ENCODE measurements at regions not wholly inside any gene's neighbourhood (a gene's known extent, or its start where the extent isn't known, plus 50 kb on each side); places are given as distances from the start of the nearest gene placed in this dataset.
A peak's percentile ranks its signal among the peaks of the same experiment; 100 is the strongest.

GRCh38 chr10:94043431-94043990 is 49.8 kb downstream of the PLCE1 start:
- no peak for DNase-seq (ENCODE audit: low spot score)

- no peak for DNase-seq (ENCODE audit: low spot score)
These were observed 52.4 kb downstream of the PLCE1 start for GRCh38 chr10:94046098-94046497.

- no peak for DNase-seq (ENCODE audit: low spot score)
These were observed 53.6 kb downstream of the PLCE1 start for GRCh38 chr10:94047293-94047692.

DNA sequence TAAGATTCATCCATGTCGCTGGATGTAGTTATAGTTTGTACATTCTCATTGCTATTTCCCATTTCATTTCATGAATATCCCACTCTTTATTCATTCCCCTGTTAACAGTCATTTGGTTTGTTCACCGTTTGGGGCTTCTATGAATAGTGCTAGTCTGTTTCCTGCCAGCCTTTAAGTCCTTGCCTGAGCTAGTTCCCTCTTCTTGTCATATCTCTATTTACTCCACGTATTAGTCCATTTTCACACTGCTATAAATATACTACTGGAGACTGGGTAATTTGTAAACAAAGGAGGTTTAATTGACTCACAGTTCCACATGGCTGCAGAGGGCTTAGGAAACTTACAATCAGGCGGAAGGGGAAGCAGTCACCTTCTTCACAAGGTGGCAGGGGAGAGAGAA is 56.2 kb downstream of the PLCE1 start:
- DNase-seq (ENCODE audit: low spot score) = no peak

DNA sequence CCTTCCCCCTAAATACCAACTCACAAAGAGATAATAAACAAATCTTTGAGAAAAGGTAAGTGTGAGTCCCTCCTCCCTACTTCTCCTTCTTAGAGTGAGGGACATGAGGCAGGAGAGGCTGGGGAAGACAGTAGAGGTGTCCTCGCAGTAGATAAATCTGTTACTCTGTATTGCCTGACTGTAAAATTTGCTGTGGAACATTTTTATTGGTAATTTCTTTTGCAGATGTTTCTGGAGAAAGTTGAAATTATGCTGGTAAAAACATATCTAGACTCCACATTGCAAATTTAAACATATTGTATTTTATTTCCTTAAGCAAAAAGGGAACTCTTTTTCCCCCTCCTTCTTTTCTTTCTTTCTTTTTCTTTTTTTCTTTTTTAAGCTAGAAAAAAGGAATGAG is 58.5 kb downstream of the PLCE1 start:
- no peak for DNase-seq (ENCODE audit: low spot score)

DNA sequence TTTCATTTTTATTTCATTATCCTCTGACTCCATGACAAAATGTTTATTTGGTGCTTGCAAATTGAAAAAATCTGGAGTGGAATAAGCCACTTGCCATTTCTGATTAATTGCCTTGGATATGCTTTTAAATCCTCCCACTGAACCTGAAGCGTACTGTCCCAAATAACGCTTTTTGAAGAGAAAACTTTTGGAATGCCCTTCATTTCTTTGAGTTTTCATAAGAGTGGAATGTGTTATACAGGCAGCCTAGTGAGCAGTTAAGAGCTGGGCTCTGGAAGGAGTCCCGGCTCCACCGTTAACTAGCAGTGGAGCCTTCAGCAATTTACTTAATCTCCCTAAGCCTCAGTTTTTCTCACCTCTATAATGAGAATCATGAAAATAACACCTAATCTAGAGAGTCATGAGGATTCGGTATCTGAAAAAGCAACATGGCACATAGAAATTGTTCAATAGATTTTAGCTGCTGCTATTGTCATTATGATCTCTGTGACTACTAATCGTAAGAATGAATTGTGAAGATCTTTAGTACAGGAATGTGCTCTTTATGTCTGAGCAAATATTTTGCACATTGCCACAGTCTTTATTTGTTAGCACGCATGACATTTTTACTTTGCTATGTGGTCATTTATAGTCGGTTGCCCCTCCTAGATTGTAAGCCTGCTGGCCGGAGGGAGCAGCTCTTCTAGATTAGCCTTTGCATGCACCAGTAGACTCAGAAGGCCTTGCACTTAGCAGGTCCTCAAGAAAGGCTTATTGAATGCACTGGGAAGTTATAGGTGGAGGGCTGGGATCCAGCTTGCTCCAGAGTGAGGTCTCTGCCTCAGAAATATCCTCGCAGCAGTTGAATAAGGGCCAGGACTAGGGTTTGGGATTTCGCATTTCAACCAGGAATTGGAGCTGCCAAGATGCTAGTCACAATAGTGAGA is 59.4 kb downstream of the PLCE1 start:
- DNase-seq (ENCODE audit: low spot score) = no peak

- no peak for DNase-seq (ENCODE audit: low spot score)
These were observed 65.6 kb downstream of the PLCE1 start for GRCh38 chr10:94059178-94059883.

DNA sequence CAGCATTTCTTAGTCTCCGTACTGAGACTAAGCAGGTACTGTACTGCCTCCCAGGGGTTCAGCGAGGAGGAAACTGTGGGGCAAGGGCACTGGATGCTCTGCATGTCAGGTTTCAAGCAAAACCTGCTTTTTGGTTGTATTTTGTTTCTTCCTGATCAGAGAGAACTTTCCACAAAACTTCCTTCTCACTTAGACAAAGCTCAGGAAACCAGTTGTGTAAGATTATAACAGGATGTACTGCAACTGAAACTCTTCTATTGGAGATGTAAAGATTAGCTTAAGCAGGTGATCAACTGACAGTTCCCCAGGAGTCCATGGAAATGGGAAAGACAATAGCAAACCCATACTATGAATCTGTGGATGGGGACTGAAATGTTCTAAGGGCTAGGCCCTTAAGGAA is 67.3 kb downstream of the PLCE1 start:
- no peak for DNase-seq (ENCODE audit: low spot score)

DNA sequence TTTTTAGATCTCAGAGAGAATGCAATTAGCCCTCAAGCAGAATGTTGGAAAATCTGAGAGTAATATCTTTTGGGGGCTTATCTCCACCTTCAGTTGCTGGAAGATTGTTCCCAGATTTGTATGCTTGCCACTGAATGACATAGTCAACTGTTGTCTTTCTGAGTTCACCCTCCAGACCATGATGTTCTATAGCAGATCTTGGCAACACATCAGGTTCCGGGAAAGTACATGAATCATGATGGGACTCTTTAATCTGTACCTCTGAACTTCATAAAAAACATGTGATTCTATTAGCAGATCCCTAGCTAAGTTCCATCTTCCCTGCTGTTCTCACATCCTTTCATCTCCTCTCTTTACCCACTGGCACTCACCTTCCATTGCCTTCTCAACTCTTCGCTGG is 68.9 kb downstream of the PLCE1 start:
- DNase-seq (ENCODE audit: low spot score) = no peak

GRCh38 chr10:94065362-94065761 is 71.6 kb downstream of the PLCE1 start:
- DNase-seq (ENCODE audit: low spot score) = no peak

DNA sequence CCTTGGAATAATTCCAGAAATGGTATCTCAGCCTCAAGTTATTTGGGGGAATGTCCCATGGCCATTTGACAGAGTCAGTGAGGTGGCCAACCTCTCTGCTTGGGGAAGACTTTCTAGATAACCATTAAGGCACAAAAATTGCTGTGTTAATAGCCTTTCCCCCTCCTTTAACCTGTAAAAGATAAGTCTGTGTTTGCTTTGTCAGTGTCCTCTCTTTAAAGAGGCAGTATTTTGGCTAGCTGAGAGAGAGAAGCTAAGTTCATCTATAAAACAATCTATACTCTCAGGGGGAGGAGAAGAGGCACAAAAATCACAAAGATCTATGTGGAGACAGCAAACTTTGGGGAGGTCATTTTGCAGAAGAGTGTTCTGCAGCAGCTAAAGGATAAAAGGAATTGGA is 72.1 kb downstream of the PLCE1 start:
- no peak for DNase-seq (ENCODE audit: low spot score)

GRCh38 chr10:94066411-94066810 is 72.7 kb downstream of the PLCE1 start:
- DNase-seq (ENCODE audit: low spot score) = peak; percentile 58

- DNase-seq (ENCODE audit: low spot score) = no peak
These were observed 76.2 kb downstream of the PLCE1 start for GRCh38 chr10:94069884-94070283.

- DNase-seq (ENCODE audit: low spot score) = no peak
These were observed 80.7 kb downstream of the PLCE1 start for GRCh38 chr10:94074462-94074861.

GRCh38 chr10:94075506-94075905 is 81.8 kb downstream of the PLCE1 start:
- DNase-seq (ENCODE audit: low spot score) = no peak

DNA sequence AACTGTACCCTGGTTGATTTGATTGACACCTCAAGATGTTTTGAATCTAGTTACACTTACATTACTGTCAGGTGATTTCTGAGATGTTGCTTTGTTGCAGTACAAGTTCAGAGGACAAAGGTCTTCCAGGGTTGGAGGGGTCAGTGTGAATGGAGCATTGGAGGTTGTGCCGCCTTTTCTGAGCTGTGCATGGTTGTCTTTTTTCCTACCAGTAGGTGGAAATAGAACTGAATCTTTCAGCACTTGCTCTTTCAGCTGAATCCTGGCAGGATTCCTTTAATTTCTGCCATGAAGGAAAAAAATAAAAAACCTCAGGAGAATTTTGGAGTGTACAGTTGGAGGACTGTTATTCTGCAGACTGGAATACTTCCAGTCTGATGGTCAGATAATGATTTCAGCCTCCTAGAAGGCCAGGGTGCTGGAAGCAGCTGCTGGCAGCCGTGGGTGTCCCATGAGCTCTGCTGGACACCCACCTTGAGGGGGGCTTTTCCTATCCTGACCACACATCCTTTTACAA is 82.7 kb downstream of the PLCE1 start:
- peak; percentile 18 for DNase-seq (ENCODE audit: low spot score)

DNA sequence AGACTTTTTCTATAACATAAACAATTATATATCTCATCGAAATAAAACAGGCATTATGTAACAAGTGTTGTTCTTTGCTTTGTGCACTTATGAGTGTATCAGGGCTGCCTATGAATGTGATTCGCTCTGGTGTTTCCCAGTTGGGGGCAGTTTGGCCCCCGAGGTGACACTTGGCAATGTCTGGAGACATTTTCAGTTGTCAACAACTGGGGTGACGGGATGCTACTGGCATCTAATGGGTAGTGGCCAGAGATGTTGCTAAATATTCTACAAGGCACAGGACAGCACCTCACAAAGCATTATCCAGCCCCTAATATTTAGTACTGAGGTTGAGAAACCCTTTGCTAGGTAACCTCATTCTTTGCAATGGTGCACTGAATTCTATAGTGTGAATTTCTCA is 83.3 kb downstream of the PLCE1 start:
- no peak for DNase-seq (ENCODE audit: low spot score)

GRCh38 chr10:94080108-94080507 is 86.4 kb downstream of the PLCE1 start:
- no peak for DNase-seq (ENCODE audit: low spot score)

- DNase-seq (ENCODE audit: low spot score) = no peak
These were observed 90.0 kb downstream of the PLCE1 start for GRCh38 chr10:94083662-94084265.

DNA sequence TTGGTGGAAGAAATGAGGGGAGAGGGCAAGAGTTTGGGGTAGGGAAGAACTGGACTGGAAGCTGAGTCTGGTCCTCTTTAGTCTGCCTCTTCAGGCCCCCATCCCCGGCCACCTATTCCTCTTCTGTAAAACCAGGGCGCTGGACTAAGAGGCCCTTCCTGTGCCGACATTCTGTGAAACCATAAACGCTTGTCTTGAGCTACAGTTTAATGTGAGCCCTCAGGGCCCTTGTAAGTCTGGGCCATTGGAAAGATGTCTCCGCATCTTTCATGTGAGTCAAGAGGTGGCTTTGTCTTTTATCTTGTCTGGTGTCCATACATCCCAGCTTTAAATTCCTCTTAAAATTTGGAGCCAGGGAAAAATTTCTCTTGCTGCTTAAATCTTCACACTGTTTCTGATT is 90.6 kb downstream of the PLCE1 start:
- DNase-seq (ENCODE audit: low spot score) = no peak

GRCh38 chr10:94085288-94085687 is 91.6 kb downstream of the PLCE1 start:
- no peak for DNase-seq (ENCODE audit: low spot score)

GRCh38 chr10:94085766-94086437 is 92.2 kb downstream of the PLCE1 start:
- no peak for DNase-seq (ENCODE audit: low spot score)
